Stimulated activated CD4-positive, alpha-beta T cell treated with anti-CD3 and anti-CD28 coated beads, Interleukin-12 subunit alpha, Interleukin-12 subunit beta, amount 100 ng/mL, for 4 hours (primary cell): ENCODE measurements at regions not wholly inside any gene's neighbourhood (a gene's known extent, or its start where the extent isn't known, plus 50 kb on each side); places are given as distances from the start of the nearest gene placed in this dataset.

ENCODE experiments used
- DNase-seq: peaks from one replicate; pipeline ENCODE4 v3.0.0-alpha.2; 2020

DNA sequence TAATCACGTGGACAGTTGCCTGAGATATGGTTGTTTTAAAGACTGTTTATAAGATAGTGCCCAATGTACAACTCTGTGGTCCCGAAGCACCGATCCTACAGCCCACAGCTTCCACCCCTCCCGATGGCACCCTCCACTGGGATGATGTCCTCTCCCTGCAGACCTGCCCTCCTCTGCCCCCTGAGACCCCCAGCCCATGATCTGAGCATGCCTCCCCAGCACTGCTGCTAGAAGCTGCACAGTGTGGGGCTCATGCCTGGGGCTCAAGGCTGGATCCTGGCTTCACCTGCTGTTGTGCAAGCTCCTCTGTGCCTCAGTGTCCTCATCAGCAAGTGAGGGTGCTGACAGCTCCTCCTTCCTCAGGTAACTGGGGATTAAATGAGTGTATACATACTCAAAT, 254.7 kb upstream of the MKI67 start:
- no peak for DNase-seq

GRCh38 chr10:128382225-128382624, 256.0 kb upstream of the MKI67 start:
- DNase-seq: no peak

- no peak for DNase-seq
Observed at GRCh38 chr10:128384831-128385230, 258.6 kb upstream of the MKI67 start.

DNA sequence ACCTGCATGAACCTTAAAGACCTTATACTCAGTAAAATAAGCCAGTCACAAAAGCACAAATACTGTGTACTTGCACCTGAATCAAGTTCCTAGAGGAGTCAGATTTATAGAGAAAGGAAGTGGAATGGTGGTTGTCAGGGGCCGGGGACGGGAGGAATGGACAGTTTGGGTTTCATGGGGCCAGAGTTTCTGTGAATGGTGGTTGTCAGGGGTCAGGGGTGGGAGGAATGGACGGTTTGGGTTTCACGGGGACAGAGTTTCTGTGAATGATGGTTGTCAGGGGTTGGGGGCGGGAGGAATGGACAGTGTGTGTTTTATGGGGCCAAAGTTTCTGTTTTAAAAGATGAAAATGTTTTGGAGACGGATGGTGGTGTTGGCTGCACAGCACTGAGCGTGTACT, 260.0 kb upstream of the MKI67 start:
- DNase-seq: no peak

GRCh38 chr10:128386816-128387604, 260.8 kb upstream of the MKI67 start:
- DNase-seq: no peak

DNA sequence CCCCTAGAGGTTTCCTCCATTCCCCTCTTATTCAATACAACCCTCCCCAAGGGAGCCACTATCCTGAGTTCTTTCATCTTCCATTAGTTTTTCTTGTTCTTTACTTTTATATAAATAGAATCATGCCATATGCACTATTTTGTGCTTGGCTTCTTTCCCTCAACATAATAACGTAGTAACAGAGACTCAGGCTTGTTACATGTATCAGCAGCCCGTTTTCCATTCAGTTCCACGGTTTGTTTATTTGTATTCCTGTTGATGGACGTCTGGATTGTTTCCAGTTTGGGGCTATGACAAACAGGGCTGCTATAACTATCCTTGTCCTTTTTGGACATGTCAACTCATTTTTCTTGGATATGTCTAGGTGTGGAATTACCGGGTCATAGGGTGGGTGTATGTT, 264.4 kb upstream of the MKI67 start:
- DNase-seq: no peak

GRCh38 chr10:128393546-128393945, 267.3 kb upstream of the MKI67 start:
- no peak for DNase-seq

DNA sequence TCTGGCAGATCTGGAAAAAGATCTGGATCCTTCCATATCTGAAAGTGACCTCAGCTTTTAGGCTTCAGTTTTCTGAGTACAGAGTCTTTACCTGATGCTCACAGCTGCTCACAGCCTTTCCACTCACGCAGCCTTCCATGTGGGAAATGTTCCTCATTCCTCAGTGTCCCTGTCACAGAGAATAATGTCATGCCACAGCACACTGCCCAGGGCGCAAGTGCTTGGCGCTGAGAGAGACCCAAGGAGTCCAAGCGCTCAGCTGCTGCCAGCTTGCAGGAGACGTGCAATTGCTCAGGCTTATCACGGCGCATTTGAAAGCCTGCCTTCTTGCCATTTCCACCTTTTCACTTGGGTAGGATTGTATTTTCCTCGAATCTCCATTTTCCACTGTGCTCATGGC, 271.9 kb upstream of the MKI67 start:
- DNase-seq: no peak

DNA sequence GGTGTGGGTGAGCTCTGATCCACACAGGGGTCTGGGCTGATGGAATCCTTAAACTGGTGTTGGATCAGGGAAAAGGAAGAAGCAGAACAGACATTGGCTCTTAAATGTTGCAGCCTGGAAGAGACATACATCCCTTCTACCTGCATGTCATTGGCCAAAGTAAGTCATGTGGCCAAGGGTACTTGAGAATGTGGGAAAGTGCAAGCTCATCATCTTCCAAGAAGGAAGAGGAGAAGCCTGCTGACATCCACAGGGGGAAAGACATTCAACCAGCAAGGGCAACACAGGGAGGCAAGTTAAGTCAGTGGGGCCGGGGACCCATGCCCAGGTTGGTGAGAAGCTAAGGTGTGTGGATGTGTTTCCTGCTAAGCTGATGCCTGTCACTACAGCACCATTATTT, 272.8 kb upstream of the MKI67 start:
- DNase-seq: no peak

DNA sequence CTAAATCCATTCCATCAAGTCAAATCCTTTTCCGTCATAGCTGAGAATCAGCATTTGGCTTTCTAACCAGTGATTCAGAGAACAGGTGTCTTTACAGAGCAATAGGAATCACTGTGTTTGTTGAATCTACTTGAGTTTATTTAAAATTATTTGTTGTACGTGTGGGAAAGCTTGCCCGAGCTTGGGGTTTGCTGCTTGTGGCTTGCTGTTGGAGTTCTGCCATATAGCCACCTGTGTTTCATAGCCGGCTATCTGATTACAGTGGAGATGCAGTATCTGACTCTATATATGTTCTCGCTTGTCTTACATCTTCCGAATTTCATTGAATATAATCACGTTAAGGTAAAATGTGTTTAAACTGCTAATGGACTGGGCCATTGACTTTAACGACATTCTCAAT, 274.3 kb upstream of the MKI67 start:
- DNase-seq: no peak

- no peak for DNase-seq
Observed at GRCh38 chr10:128405450-128405849, 279.2 kb upstream of the MKI67 start.

DNA sequence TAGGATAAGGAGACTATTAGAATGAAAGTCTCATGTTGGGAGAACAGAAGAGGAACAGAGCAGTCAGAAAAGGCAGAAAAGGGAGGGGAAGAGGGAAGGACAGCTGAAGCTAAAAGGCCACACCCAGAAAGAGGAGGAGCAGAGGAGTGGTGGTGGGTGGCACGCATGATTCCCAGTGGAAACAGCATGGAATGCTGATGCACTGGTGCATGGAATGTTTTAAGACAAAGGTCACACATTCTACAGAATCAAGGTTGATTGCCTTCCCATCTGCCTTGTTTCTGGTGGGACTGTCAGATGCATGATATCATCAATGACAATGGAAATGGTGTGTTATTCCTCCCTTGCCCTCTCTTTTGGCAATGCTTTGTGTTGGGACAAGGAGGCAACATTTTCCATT, 285.4 kb upstream of the MKI67 start:
- no peak for DNase-seq

DNA sequence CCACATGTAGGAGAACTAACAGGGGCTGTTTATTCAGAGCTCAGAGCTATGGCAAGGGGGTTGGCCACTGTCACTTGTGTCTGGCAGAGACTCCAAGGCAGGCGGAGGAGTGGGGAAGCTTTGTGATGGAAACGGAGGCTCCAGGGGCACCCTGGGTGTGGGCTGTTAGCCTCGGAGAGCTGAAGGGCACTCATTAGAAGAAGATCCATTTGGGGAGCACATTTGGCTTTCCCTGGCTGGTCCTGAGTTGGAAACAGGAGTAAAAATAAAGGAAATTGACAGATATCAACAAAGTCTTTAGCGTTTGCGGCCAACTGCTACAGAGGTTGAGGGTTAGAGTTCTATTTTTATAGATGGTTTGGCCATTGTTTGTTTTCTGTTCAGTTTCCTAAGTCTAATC, 288.3 kb upstream of the MKI67 start:
- no peak for DNase-seq

DNA sequence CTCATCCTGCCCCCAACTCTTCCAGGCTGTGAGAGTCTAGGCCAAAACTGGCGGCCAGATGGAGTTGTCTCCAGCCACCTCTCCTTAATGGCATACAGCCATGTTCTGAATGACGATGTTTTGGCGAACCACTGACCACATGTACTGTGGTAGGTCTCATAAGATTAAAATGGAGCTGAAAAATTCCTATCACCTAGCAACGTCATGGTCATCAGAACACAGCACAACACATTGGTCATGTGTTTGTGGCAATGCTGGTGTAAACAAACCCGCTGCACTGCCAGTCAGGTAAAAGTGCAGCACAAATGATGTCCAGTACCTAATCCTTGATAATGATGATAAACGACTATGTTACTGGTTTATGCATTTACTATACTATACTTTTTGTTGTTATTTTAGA, 290.0 kb upstream of the MKI67 start:
- DNase-seq: no peak

- no peak for DNase-seq
Observed at GRCh38 chr10:128417826-128418225, 291.6 kb upstream of the MKI67 start.

GRCh38 chr10:128418819-128419218, 292.6 kb upstream of the MKI67 start:
- DNase-seq: no peak

- DNase-seq: no peak
Observed at GRCh38 chr10:128419466-128420019, 293.3 kb upstream of the MKI67 start.

- DNase-seq: no peak
Observed at GRCh38 chr10:128420623-128421022, 294.4 kb upstream of the MKI67 start.

DNA sequence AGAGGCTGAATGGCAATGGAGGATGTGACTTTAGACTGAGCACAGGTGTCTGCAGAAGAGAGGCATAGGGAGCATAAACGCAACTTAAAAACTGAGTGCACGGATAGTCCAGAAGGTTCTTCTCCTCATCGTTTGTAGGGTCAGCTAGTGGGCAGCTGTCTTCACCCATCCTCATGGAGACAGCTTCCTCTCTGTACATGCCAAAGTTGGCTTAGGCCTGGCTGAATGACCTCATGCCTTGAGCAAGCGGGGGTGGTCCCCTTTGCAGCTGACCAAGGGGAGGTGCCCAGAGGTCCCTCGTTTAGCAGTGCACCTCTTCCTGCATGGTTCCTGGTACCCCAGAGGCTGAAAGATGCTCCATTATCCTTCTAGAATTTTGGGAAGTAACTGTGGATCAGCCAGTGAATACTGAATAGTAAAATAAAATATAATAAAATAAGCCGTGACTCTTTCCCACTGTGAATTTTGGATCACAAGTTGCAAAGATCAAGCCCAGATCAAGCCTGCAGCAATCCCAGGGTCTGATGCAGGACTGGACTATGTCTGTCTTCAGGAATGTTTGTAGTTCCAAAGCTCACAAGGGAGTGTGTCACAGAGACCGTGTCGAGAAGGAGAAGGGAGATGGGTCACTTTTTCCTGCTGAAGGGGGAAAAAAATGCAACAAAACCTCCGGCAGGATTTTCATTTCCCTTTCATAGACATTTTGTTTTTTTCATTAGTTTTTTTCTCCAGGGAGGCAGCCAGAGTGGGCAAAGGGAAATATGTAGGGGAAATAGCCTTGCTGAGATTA, 295.3 kb upstream of the MKI67 start:
- DNase-seq: no peak

- no peak for DNase-seq
Observed at GRCh38 chr10:128422190-128422589, 296.0 kb upstream of the MKI67 start.

- DNase-seq: no peak
Observed at GRCh38 chr10:128422999-128423398, 296.8 kb upstream of the MKI67 start.

GRCh38 chr10:128429321-128429720, 303.1 kb upstream of the MKI67 start:
- no peak for DNase-seq

DNA sequence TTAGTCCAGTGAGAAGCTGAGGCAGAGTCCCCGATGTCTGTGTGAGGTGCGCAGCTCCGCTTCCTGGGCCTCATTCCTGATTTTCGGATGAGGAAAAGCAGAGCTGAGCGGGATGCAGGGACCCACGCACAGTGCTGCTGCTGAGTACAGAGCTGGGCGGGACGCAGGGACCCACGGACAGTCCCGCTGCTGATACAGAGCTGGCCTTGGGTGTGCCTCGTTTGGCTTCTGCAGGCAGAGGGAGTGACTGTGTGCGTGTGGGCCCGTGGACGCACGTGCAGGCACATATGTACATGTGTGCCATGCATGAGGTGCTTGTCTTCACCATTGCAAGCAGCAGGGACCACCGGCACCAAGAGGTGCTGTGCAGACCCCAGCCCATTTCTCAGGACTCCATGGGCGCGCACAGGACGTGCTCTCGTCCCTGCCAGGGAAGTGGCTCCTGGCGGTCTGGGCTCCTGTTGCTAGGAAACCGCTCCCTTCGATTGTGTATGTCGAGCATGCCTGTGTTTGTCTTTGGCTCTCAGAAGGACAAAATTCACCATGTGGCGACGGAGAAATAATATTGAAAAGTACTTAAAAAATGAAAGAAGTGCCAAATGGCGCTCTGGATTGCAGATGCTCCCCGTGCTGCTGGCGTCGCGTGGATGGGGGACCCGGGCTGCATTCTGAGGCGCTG, 303.8 kb upstream of the MKI67 start:
- DNase-seq: no peak

DNA sequence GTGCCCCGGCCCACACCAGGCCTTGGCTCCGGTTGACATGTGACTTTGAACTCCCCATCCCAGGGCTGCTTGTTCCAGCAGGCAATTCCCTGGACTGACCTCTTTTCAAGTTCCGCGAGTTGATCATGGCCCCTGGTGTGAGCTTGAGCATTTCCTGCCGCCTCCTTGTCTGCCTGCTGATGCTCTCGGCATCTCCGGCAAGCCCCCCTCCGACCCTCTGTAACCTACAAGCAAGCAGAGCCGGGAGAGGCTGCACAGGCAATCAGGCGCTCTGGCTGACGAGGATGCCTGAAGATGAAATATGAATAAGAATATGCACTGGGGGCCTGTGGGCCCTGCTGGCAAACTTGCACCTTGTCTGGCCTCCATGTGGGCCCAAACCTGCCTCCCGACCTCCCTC, 304.9 kb upstream of the MKI67 start:
- no peak for DNase-seq
